Stimulated activated naive CD8-positive, alpha-beta T cell treated with anti-CD3 and anti-CD28 coated beads, Interleukin-15, Interleukin-2, amounts not matched to agents 100 U/mL and 50 U/mL, for 24 hours (primary cell): ENCODE measurements at regions not wholly inside any gene's neighbourhood (a gene's known extent, or its start where the extent isn't known, plus 50 kb on each side); places are given as distances from the start of the nearest gene placed in this dataset.

Source experiments
- ATAC-seq: fragments of 150-1000 bp; cut with Tn5 transposase; one replicate; pipeline ENCODE4 v1.10.0; 2021
- DNase-seq: peaks from one replicate; pipeline ENCODE4 v3.0.0; 2021

GRCh38 chr11:98561252-98561651 lies 459.5 kb upstream of the CNTN5 start:
- no peak for DNase-seq
- ATAC-seq: no peak

- no peak for ATAC-seq
- DNase-seq: no peak
These were observed 458.8 kb upstream of the CNTN5 start for GRCh38 chr11:98561877-98562395.

GRCh38 chr11:98564233-98564632 lies 456.5 kb upstream of the CNTN5 start:
- ATAC-seq: no peak

GRCh38 chr11:98564881-98565280 lies 455.9 kb upstream of the CNTN5 start:
- ATAC-seq (no peak), DNase-seq (no peak)

More at GRCh38 chr11:98564233-98564632, 456.5 kb upstream of the CNTN5 start:
- no peak for DNase-seq

- DNase-seq (no peak), ATAC-seq (no peak)
These were observed 455.4 kb upstream of the CNTN5 start for GRCh38 chr11:98565311-98565710.

- no peak for ATAC-seq
- no peak for DNase-seq
These were observed 453.8 kb upstream of the CNTN5 start for GRCh38 chr11:98566978-98567377.

GRCh38 chr11:98568013-98568412 lies 452.7 kb upstream of the CNTN5 start:
- ATAC-seq (no peak), DNase-seq (no peak)

- no peak for DNase-seq
- ATAC-seq: no peak
These were observed 447.8 kb upstream of the CNTN5 start for GRCh38 chr11:98572941-98573340.

- DNase-seq (no peak), ATAC-seq (no peak)
These were observed 432.9 kb upstream of the CNTN5 start for GRCh38 chr11:98587884-98588283.

- DNase-seq: no peak
- ATAC-seq: no peak
These were observed 430.8 kb upstream of the CNTN5 start for GRCh38 chr11:98589967-98590366.

- ATAC-seq: no peak
- DNase-seq: no peak
These were observed 420.6 kb upstream of the CNTN5 start for GRCh38 chr11:98600103-98600502.

- ATAC-seq (no peak), DNase-seq (no peak)
These were observed 419.7 kb upstream of the CNTN5 start for GRCh38 chr11:98600786-98601773.

- no peak for ATAC-seq
- DNase-seq: no peak
These were observed 404.6 kb upstream of the CNTN5 start for GRCh38 chr11:98616098-98616655.

- no peak for ATAC-seq
- DNase-seq: no peak
These were observed 399.0 kb upstream of the CNTN5 start for GRCh38 chr11:98621767-98622166.

- ATAC-seq (no peak), DNase-seq (no peak)
These were observed 395.2 kb upstream of the CNTN5 start for GRCh38 chr11:98625526-98625925.

- DNase-seq: no peak
- no peak for ATAC-seq
These were observed 390.0 kb upstream of the CNTN5 start for GRCh38 chr11:98630736-98631135.

- DNase-seq (no peak), ATAC-seq (no peak)
These were observed 363.0 kb upstream of the CNTN5 start for GRCh38 chr11:98657711-98658110.

GRCh38 chr11:98659431-98659830 lies 361.3 kb upstream of the CNTN5 start:
- ATAC-seq (no peak), DNase-seq (no peak)

GRCh38 chr11:98674390-98674789 lies 346.4 kb upstream of the CNTN5 start:
- ATAC-seq (no peak), DNase-seq (no peak)

GRCh38 chr11:98679673-98680072 lies 341.1 kb upstream of the CNTN5 start:
- no peak for DNase-seq
- ATAC-seq: no peak

- ATAC-seq: no peak
- DNase-seq: no peak
These were observed 319.2 kb upstream of the CNTN5 start for GRCh38 chr11:98701541-98701940.

- DNase-seq (no peak), ATAC-seq (no peak)
These were observed 316.8 kb upstream of the CNTN5 start for GRCh38 chr11:98703779-98704556.

- no peak for DNase-seq
These were observed 310.7 kb upstream of the CNTN5 start for GRCh38 chr11:98710026-98710425.

More at GRCh38 chr11:98710026-98710425, 310.7 kb upstream of the CNTN5 start:
- ATAC-seq: no peak
